Mesenchymal stem cell (in vitro differentiated cells and primary cell): ENCODE measurements at regions not wholly inside any gene's neighbourhood (a gene's known extent, or its start where the extent isn't known, plus 50 kb on each side); places are given as distances from the start of the nearest gene placed in this dataset.

Source experiments
- DNase-seq: peaks from one replicate; pipeline ENCODE4 v3.0.0-alpha.2; 2013
- H2AFZ ChIP-seq: one replicate; pipeline ENCODE4 v1.6.1; 2013; ENCODE audit warnings: low read depth, mild to moderate bottlenecking, control low read depth, inconsistent platforms, low read length, moderate library complexity
- H2AK5ac ChIP-seq: 2 replicates; pipeline ENCODE4 v1.6.1; 2013; ENCODE audit warnings: low read length, moderate library complexity, mild to moderate bottlenecking, inconsistent platforms; ENCODE audit not compliant: severe bottlenecking
- H2BK120ac ChIP-seq: one replicate; pipeline ENCODE4 v1.6.1; 2013; ENCODE audit warnings: low read depth, mild to moderate bottlenecking, inconsistent platforms, low read length, moderate library complexity
- H2BK12ac ChIP-seq, 2 experiments: one replicate each; pipeline ENCODE4 v1.6.1; 2013; ENCODE audit warnings: inconsistent platforms in 2 of 2, low read length in 2 of 2, mild to moderate bottlenecking in 2 of 2, moderate library complexity in 2 of 2, control low read depth in 1 of 2
- H2BK15ac ChIP-seq: one replicate; pipeline ENCODE4 v1.6.1; 2013; ENCODE audit warnings: mild to moderate bottlenecking, low read depth, inconsistent platforms; ENCODE audit not compliant: poor library complexity, severe bottlenecking
- H2BK5ac ChIP-seq: 2 replicates; pipeline ENCODE4 v1.6.1; 2013; ENCODE audit warnings: low read depth, mild to moderate bottlenecking, low read length, control low read depth, inconsistent platforms; ENCODE audit not compliant: poor library complexity, severe bottlenecking
- H3K14ac ChIP-seq, 2 experiments: one replicate each; pipeline ENCODE4 v1.6.1; 2013; ENCODE audit warnings: inconsistent platforms in 2 of 2, low read length in 2 of 2, control low read depth in 1 of 2, mild to moderate bottlenecking in 1 of 2, moderate library complexity in 1 of 2
- H3K18ac ChIP-seq, 2 experiments: one replicate each; pipeline ENCODE4 v1.6.1; 2013; ENCODE audit warnings: inconsistent platforms in 2 of 2, low read length in 2 of 2, control low read depth in 1 of 2, low read depth in 1 of 2, mild to moderate bottlenecking in 1 of 2
- H3K23ac ChIP-seq, 2 experiments: one replicate each; pipeline ENCODE4 v1.6.1; 2013; ENCODE audit warnings: inconsistent platforms in 2 of 2, low read length in 2 of 2, mild to moderate bottlenecking in 2 of 2, moderate library complexity in 2 of 2, control low read depth in 1 of 2
- H3K27ac ChIP-seq: 2 replicates; pipeline ENCODE4 v1.5.1; 2013; ENCODE audit warnings: mild to moderate bottlenecking, moderate library complexity, low read length, control low read depth, inconsistent platforms; ENCODE audit not compliant: poor library complexity, severe bottlenecking
- H3K27me3 ChIP-seq, 2 experiments: 2 replicates each; pipeline versions ENCODE4 v1.6.1 to v1.7.0; 2013; ENCODE audit warnings: low read length in 2 of 2, mild to moderate bottlenecking in 2 of 2, moderate library complexity in 2 of 2, control low read depth in 1 of 2, inconsistent platforms in 1 of 2; ENCODE audit not compliant: control insufficient read depth in 1 of 2, insufficient read depth in 1 of 2
- H3K36me3 ChIP-seq, 2 experiments: 2 replicates each; pipeline versions ENCODE4 v1.6.1 to v1.7.0; 2013; ENCODE audit warnings: low read length in 2 of 2, control low read depth in 1 of 2, inconsistent platforms in 1 of 2, low read depth in 1 of 2, mild to moderate bottlenecking in 1 of 2; ENCODE audit not compliant: insufficient read depth in 2 of 2, control insufficient read depth in 1 of 2
- H3K4ac ChIP-seq, 2 experiments: one replicate each; pipeline ENCODE4 v1.6.1; 2013; ENCODE audit warnings: inconsistent platforms in 2 of 2, low read length in 2 of 2, mild to moderate bottlenecking in 2 of 2, moderate library complexity in 2 of 2, control low read depth in 1 of 2, low read depth in 1 of 2
- H3K4me1 ChIP-seq: 2 replicates; pipeline ENCODE4 v1.6.1; 2013; ENCODE audit warnings: low read depth, low read length, control low read depth; ENCODE audit not compliant: control insufficient read depth, insufficient read depth
- H3K4me2 ChIP-seq: 2 replicates; pipeline ENCODE4 v1.6.1; 2013; ENCODE audit warnings: low read length, mild to moderate bottlenecking, inconsistent platforms; ENCODE audit not compliant: poor library complexity, severe bottlenecking
- H3K4me3 ChIP-seq, 2 experiments: 2 replicates each; pipeline versions ENCODE4 v1.5.1 to v1.7.0; 2013; ENCODE audit warnings: low read length in 2 of 2, mild to moderate bottlenecking in 2 of 2, control low read depth in 1 of 2, low read depth in 1 of 2; ENCODE audit not compliant: insufficient read depth in 1 of 2
- H3K79me1 ChIP-seq: replicated peaks from 2 replicates; pipeline ENCODE4 v1.6.1; 2013; ENCODE audit warnings: mild to moderate bottlenecking, control low read depth, low read length, inconsistent platforms; ENCODE audit not compliant: poor library complexity, severe bottlenecking
- H3K9ac ChIP-seq: 2 replicates; pipeline ENCODE4 v1.7.0; 2013; ENCODE audit warnings: mild to moderate bottlenecking, low read length, moderate library complexity
- H3K9me3 ChIP-seq: 2 replicates; pipeline ENCODE4 v1.7.0; 2013; ENCODE audit warnings: mild to moderate bottlenecking, low read length; ENCODE audit not compliant: control insufficient read depth
- H4K8ac ChIP-seq: one replicate; pipeline ENCODE4 v1.6.1; 2013; ENCODE audit warnings: inconsistent platforms, mild to moderate bottlenecking, low read length, moderate library complexity
- H4K91ac ChIP-seq: one replicate; pipeline ENCODE4 v1.6.1; 2013; ENCODE audit warnings: mild to moderate bottlenecking, low read length, inconsistent platforms
- WGBS: methylation state at CpG from one replicate; pipeline ENCODE4 v1.1.7; 2013; ENCODE audit warnings: mixed read lengths; 5-methylcytosine and 5-hydroxymethylcytosine counted together

GRCh38 chr12:9342614-9343353 lies 134.6 kb upstream of the PZP start:
- Histone ChIP-seq H2BK120ac (no peak overlapping the region), H3K23ac (no peak overlapping the region), H3K9ac (no peak overlapping the region), H3K79me1 (no peaks in the 10 kb centered on the region), H2AFZ (no peak overlapping the region), H3K4me2 (no peak overlapping the region), H3K14ac (no peak overlapping the region), H3K4me1 (peaks cover 2% of the 10 kb centered on the region), H3K4me3 (no peak overlapping the region), H3K9me3 (no peaks in the 10 kb centered on the region), H2BK5ac (no peak overlapping the region), H3K36me3 (no peaks in the 10 kb centered on the region), H3K4ac (no peak overlapping the region), H2AK5ac (no peak overlapping the region), H3K27me3 (no peaks in the 10 kb centered on the region), H2BK12ac (no peak overlapping the region), H4K91ac (no peak overlapping the region), H3K27ac (no peak overlapping the region), H2BK15ac (no peak overlapping the region), H4K8ac (no peak overlapping the region), H3K18ac (no peak overlapping the region)
- 80% methylated on average over 2 of the region's 3 CpGs for WGBS
- DNase-seq: no peak

GRCh38 chr12:9341260-9341585 lies 133.0 kb upstream of the PZP start:
- no peak overlapping the region for H3K27ac ChIP-seq
- H2BK5ac ChIP-seq: no peak overlapping the region
- no peak overlapping the region for H3K23ac ChIP-seq
- H2BK15ac ChIP-seq: no peak overlapping the region
- H3K4me2 ChIP-seq: no peak overlapping the region
- no peak overlapping the region for H2AK5ac ChIP-seq
- H4K91ac ChIP-seq: no peak overlapping the region
- no peaks in the 10 kb centered on the region for H3K9me3 ChIP-seq
- no peak overlapping the region for H2BK12ac ChIP-seq
- no peak overlapping the region for H3K4me3 ChIP-seq
- no peak for DNase-seq
- H3K4ac ChIP-seq: no peak overlapping the region
- H3K4me1 ChIP-seq: peaks cover 2% of the 10 kb centered on the region
- no peak overlapping the region for H3K18ac ChIP-seq
- no peaks in the 10 kb centered on the region for H3K36me3 ChIP-seq
- H3K27me3 ChIP-seq: no peaks in the 10 kb centered on the region
- no peak overlapping the region for H4K8ac ChIP-seq
- H3K9ac ChIP-seq: no peak overlapping the region
- 92% methylated on average over 1 of the region's 2 CpGs for WGBS
- no peak overlapping the region for H2BK120ac ChIP-seq
- no peaks in the 10 kb centered on the region for H3K79me1 ChIP-seq
- no peak overlapping the region for H3K14ac ChIP-seq
- no peak overlapping the region for H2AFZ ChIP-seq

- 31% methylated on average over 7 of the region's 8 CpGs for WGBS
- peak; percentile 85 for DNase-seq
- no peak overlapping the region for H2BK15ac ChIP-seq
Observed at GRCh38 chr12:9340422-9341259, 132.4 kb upstream of the PZP start.

GRCh38 chr12:9337656-9338055 lies 129.5 kb upstream of the PZP start:
- Histone ChIP-seq H3K23ac (no peak overlapping the region), H2AFZ (no peak overlapping the region), H2BK15ac (no peak overlapping the region), H3K4me1 (peaks cover 2% of the 10 kb centered on the region), H3K4me3 (no peak overlapping the region), H2AK5ac (no peak overlapping the region), H2BK120ac (no peak overlapping the region), H3K9me3 (peaks cover 5% of the 10 kb centered on the region), H3K27ac (no peak overlapping the region), H3K18ac (no peak overlapping the region), H4K8ac (no peak overlapping the region), H3K36me3 (no peaks in the 10 kb centered on the region), H2BK12ac (no peak overlapping the region), H2BK5ac (no peak overlapping the region), H3K27me3 (no peaks in the 10 kb centered on the region), H3K9ac (no peak overlapping the region), H3K4ac (no peak overlapping the region), H3K79me1 (no peaks in the 10 kb centered on the region), H3K4me2 (no peak overlapping the region), H3K14ac (no peak overlapping the region), H4K91ac (no peak overlapping the region)
- no peak for DNase-seq

More at GRCh38 chr12:9340422-9341259, 132.4 kb upstream of the PZP start:
- H2BK120ac ChIP-seq: no peak overlapping the region
- no peak overlapping the region for H3K4ac ChIP-seq
- no peaks in the 10 kb centered on the region for H3K27me3 ChIP-seq
- no peak overlapping the region for H4K91ac ChIP-seq
- no peak overlapping the region for H2AFZ ChIP-seq
- H3K9me3 ChIP-seq: peaks cover 3% of the 10 kb centered on the region
- no peaks in the 10 kb centered on the region for H3K36me3 ChIP-seq
- no peak overlapping the region for H2AK5ac ChIP-seq
- no peak overlapping the region for H4K8ac ChIP-seq
- H3K27ac ChIP-seq: no peak overlapping the region
- H3K14ac ChIP-seq: no peak overlapping the region
- no peak overlapping the region for H3K4me3 ChIP-seq
- H2BK5ac ChIP-seq: no peak overlapping the region
- H3K23ac ChIP-seq: no peak overlapping the region
- no peak overlapping the region for H3K18ac ChIP-seq
- H3K9ac ChIP-seq: no peak overlapping the region
- peaks cover 2% of the 10 kb centered on the region for H3K4me1 ChIP-seq
- no peaks in the 10 kb centered on the region for H3K79me1 ChIP-seq
- H3K4me2 ChIP-seq: no peak overlapping the region
- H2BK12ac ChIP-seq: no peak overlapping the region
